ENCODE measurements at regions not wholly inside any gene's neighbourhood (a gene's known extent, or its start where the extent isn't known, plus 50 kb on each side); places are given as distances from the start of the nearest gene placed in this dataset.

DNA sequence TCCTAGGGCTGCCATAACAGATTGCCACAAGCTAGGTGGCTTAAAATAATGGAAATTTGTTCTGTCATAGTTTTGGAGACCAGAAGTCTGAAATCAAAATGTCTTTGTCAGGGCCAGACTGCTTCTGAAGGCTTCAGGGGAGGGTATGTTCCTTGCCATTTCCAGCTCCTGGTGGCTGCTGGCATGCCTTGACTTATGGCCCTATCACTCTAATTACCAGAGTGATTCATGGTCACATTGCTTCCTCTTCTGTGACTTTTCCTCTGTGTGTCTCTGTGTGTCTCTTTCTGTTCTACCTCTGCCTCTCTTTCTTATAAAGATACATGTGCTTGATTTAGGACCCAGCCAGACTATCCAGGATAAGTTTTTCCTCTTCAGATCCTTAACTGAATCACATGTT lies 635.2 kb upstream of the IMPG1 start:
- intact Hi-C loops (cut with DNase I; ENCODE audit: low total_unique reads): no loop called here
- Histone ChIP-seq H3K4me1 (no peaks in the 10 kb centered on the region), H3K4me3 (no peak overlapping the region), H3K9me3 (no peaks in the 10 kb centered on the region), H3K27me3 (no peaks in the 10 kb centered on the region), H3K27ac (no peak overlapping the region), H3K36me3 (ENCODE audit: low read depth, missing control alignments) (no peaks in the 10 kb centered on the region)
- no peak for TF ChIP-seq POLR2A (IDR thresholded peaks at IDR 0.05)
- TF ChIP-seq, protein P1, sequence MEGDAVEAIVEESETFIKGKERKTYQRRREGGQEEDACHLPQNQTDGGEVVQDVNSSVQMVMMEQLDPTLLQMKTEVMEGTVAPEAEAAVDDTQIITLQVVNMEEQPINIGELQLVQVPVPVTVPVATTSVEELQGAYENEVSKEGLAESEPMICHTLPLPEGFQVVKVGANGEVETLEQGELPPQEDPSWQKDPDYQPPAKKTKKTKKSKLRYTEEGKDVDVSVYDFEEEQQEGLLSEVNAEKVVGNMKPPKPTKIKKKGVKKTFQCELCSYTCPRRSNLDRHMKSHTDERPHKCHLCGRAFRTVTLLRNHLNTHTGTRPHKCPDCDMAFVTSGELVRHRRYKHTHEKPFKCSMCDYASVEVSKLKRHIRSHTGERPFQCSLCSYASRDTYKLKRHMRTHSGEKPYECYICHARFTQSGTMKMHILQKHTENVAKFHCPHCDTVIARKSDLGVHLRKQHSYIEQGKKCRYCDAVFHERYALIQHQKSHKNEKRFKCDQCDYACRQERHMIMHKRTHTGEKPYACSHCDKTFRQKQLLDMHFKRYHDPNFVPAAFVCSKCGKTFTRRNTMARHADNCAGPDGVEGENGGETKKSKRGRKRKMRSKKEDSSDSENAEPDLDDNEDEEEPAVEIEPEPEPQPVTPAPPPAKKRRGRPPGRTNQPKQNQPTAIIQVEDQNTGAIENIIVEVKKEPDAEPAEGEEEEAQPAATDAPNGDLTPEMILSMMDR (IDR thresholded peaks at IDR 0.05): no peak
- DNase-seq: no peak

DNA sequence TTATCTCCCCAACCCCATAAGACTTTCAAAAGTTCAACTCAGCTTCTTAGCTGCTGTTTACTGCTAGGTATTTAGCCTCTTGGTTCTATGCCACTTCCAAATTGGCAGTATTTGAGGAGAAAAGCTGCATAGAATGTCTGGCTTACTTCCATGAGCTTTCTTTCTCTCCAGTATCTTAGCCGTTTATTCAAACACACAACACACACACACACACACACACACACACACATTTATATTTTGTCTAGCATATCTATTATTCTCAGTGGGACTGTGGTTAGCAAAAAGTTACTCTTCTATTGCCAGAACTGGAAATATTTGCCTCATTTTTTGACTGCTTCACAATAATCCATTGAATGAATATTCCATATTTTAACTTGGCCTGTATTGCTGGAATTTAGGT lies 634.2 kb upstream of the IMPG1 start:
- H3K4me1 ChIP-seq: no peaks in the 10 kb centered on the region
- no peaks in the 10 kb centered on the region for H3K27me3 ChIP-seq
- no peak for DNase-seq
- H3K36me3 ChIP-seq (ENCODE audit: low read depth, missing control alignments): no peaks in the 10 kb centered on the region
- 33 to 55% methylated on average over 1 of the region's 1 CpG for WGBS, 2 donors
- no peak for TF ChIP-seq POLR2A (IDR thresholded peaks at IDR 0.05)
- TF ChIP-seq, protein P1 (IDR thresholded peaks at IDR 0.05): no peak
- no peak overlapping the region for H3K4me3 ChIP-seq
- intact Hi-C loops (cut with DNase I; ENCODE audit: low total_unique reads): no loop called here
- no peaks in the 10 kb centered on the region for H3K9me3 ChIP-seq
- H3K27ac ChIP-seq: no peak overlapping the region

DNA sequence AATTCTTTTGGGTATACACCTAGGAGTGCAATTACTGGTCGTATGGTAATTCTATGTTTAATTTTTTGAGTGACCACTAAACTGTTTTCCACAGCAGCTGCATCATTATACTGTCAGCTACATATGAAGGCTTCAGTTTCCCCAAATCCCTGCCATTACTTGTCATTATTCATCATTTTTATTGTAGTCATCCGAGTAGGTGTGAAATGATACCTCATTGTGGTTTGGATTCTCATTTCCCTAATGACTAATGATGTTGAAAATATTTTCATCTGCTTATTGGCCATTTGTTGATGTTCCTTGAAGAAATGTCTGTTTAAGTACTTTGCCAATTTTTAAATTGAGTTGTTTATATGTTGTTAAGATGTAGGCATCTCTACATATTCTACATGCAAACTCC lies 633.6 kb upstream of the IMPG1 start:
- Histone ChIP-seq H3K27ac (no peak overlapping the region), H3K4me3 (no peak overlapping the region), H3K27me3 (no peaks in the 10 kb centered on the region), H3K4me1 (no peaks in the 10 kb centered on the region), H3K36me3 (ENCODE audit: low read depth, missing control alignments) (no peaks in the 10 kb centered on the region), H3K9me3 (no peaks in the 10 kb centered on the region)
- no peak for DNase-seq
- intact Hi-C loops (cut with DNase I; ENCODE audit: low total_unique reads): no loop called here
- no peak for TF ChIP-seq POLR2A (IDR thresholded peaks at IDR 0.05)
- TF ChIP-seq, protein P1 (IDR thresholded peaks at IDR 0.05): no peak
- 85% methylated on average over 2 of the region's 2 CpGs for WGBS, 2 donors

DNA sequence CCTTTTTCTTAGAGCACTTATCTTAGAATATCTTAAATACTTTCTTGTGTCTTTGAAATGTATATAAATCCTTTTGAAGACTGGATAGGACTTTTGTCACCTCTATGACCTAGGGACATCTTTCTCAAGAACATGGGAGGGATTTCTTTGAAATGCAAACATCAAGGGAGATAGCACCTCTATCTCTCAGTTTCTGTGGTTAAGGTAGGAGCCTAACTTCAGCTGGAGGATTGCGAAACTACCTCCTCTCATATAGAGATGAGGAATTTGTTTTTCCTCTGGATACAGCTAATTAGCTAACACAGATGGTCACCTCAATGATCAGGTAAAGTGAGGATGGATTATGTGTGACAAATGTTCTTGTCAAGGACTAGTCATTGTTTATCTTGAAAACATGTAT lies 631.3 kb upstream of the IMPG1 start:
- no peaks in the 10 kb centered on the region for H3K4me1 ChIP-seq
- no peaks in the 10 kb centered on the region for H3K36me3 ChIP-seq (ENCODE audit: low read depth, missing control alignments)
- TF ChIP-seq, protein P1 (IDR thresholded peaks at IDR 0.05): no peak
- TF ChIP-seq POLR2A (IDR thresholded peaks at IDR 0.05): no peak
- no peak overlapping the region for H3K27ac ChIP-seq
- WGBS, 2 donors: 88 to 100% methylated on average over 1 of the region's 1 CpG
- no peak for DNase-seq
- no peaks in the 10 kb centered on the region for H3K9me3 ChIP-seq
- H3K4me3 ChIP-seq: no peak overlapping the region
- no peaks in the 10 kb centered on the region for H3K27me3 ChIP-seq
- intact Hi-C loops (cut with DNase I; ENCODE audit: low total_unique reads): no loop called here

DNA sequence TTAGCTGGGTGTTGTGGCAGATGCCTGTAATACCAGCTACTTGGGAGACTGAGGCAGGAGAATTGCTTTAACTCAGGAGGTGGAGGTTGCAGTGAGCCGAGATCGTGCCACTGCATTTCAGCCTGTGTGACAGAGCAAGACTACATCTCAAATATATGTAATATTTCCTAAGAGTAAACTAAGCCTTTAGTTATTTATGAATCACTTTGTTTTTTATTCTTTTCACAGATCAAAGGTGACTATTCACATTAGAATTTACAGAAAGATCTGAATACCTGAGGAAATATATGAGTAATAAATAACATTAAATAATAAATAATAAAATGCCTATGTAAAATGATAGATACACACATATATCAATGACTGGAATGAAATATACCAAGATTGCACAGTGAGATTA lies 630.8 kb upstream of the IMPG1 start:
- no peak for DNase-seq
- TF ChIP-seq, protein P1 (IDR thresholded peaks at IDR 0.05): no peak
- TF ChIP-seq POLR2A (IDR thresholded peaks at IDR 0.05): no peak
- H3K4me1 ChIP-seq: no peaks in the 10 kb centered on the region
- 89 to 90% methylated on average over 2 of the region's 2 CpGs for WGBS, 2 donors
- H3K9me3 ChIP-seq: no peaks in the 10 kb centered on the region
- intact Hi-C loops (cut with DNase I; ENCODE audit: low total_unique reads): no loop called here
- no peaks in the 10 kb centered on the region for H3K36me3 ChIP-seq (ENCODE audit: low read depth, missing control alignments)
- no peaks in the 10 kb centered on the region for H3K27me3 ChIP-seq
- H3K27ac ChIP-seq: no peak overlapping the region
- H3K4me3 ChIP-seq: no peak overlapping the region
